ENCODE measurements at regions not wholly inside any gene's neighbourhood (a gene's known extent, or its start where the extent isn't known, plus 50 kb on each side); places are given as distances from the start of the nearest gene placed in this dataset.
A peak's percentile ranks its signal among the peaks of the same experiment; 100 is the strongest.

- H3K4me1 ChIP-seq (ENCODE audit: control insufficient read depth in 5 of 5, insufficient read depth in 5 of 5, low read length in 5 of 5): no peaks in the 10 kb centered on the region
- no peak overlapping the region for H3K9ac ChIP-seq (ENCODE audit: insufficient read depth in 1 of 2, low read length in 2 of 2)
- ATAC-seq (ENCODE audit: insufficient read depth, low FRiP score): no peak
- peak; percentile 15 to 49 (median 31) for DNase-seq
- no peak overlapping the region for H3K27ac ChIP-seq (ENCODE audit: low read depth in 1 of 2, low read length in 1 of 2)
- H3K27me3 ChIP-seq (ENCODE audit: control insufficient read depth in 3 of 3, insufficient read depth in 3 of 3, low read length in 2 of 3): no peaks in the 10 kb centered on the region
- no peaks in the 10 kb centered on the region for H3K36me3 ChIP-seq (ENCODE audit: control insufficient read depth in 4 of 4, insufficient read depth in 4 of 4, low read length in 4 of 4)
- peaks cover 0 to 1% (median 0%) of the 10 kb centered on the region in 4 donors for H3K9me3 ChIP-seq (ENCODE audit: control insufficient read depth in 4 of 4, insufficient read depth in 3 of 4, low read length in 3 of 4)
- TF ChIP-seq CTCF (IDR thresholded peaks at IDR 0.05; ENCODE audit: control extremely low read depth, extremely low read depth): no peak
- H3K4me3 ChIP-seq: no peak overlapping the region
- WGBS, 2 donors: 40 to 58% methylated on average over 4 of the region's 4 CpGs
These were observed 174.6 kb downstream of the PRR32 start for GRCh38 chrX:126994032-126994600.

DNA sequence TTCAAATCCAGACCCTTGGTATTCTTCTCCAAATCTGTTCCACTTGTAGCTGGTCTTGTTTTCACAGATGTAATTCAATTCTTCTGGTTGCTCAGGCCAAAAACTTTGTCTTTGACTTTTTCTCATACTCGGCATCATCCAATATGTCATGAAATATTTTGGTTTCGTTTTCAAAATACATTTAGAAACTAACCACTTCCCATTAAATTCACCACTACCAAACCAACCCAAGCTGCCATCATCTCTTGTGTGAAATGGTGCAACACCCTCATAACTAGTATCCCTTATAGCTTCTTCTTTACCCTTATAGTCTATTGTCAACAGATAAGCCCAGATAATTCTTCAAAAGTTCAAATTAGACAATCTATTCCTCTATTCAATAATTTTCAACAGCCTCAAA is 192.1 kb downstream of the PRR32 start:
- H3K27me3 ChIP-seq (ENCODE audit: control insufficient read depth in 3 of 3, insufficient read depth in 3 of 3, low read length in 2 of 3): no peaks in the 10 kb centered on the region
- DNase-seq (no peak), ATAC-seq (ENCODE audit: insufficient read depth, low FRiP score) (no peak)
- TF ChIP-seq CTCF (IDR thresholded peaks at IDR 0.05; ENCODE audit: control extremely low read depth, extremely low read depth): no peak
- H3K27ac ChIP-seq (ENCODE audit: low read depth in 1 of 2, low read length in 1 of 2): no peak overlapping the region
- H3K36me3 ChIP-seq (ENCODE audit: control insufficient read depth in 4 of 4, insufficient read depth in 4 of 4, low read length in 4 of 4): no peaks in the 10 kb centered on the region
- no peak overlapping the region for H3K4me3 ChIP-seq
- H3K9ac ChIP-seq (ENCODE audit: insufficient read depth in 1 of 2, low read length in 2 of 2): no peak overlapping the region
- 63 to 84% methylated on average over 2 of the region's 2 CpGs for WGBS, 2 donors
- no peaks in the 10 kb centered on the region for H3K4me1 ChIP-seq (ENCODE audit: control insufficient read depth in 5 of 5, insufficient read depth in 5 of 5, low read length in 5 of 5)
- no peaks in the 10 kb centered on the region for H3K9me3 ChIP-seq (ENCODE audit: control insufficient read depth in 4 of 4, insufficient read depth in 3 of 4, low read length in 3 of 4)

- no peaks in the 10 kb centered on the region for H3K36me3 ChIP-seq (ENCODE audit: control insufficient read depth in 4 of 4, insufficient read depth in 4 of 4, low read length in 4 of 4)
- no peaks in the 10 kb centered on the region for H3K9me3 ChIP-seq (ENCODE audit: control insufficient read depth in 4 of 4, insufficient read depth in 3 of 4, low read length in 3 of 4)
- H3K4me3 ChIP-seq: no peak overlapping the region
- no peaks in the 10 kb centered on the region for H3K27me3 ChIP-seq (ENCODE audit: control insufficient read depth in 3 of 3, insufficient read depth in 3 of 3, low read length in 2 of 3)
- H3K27ac ChIP-seq (ENCODE audit: low read depth in 1 of 2, low read length in 1 of 2): no peak overlapping the region
- ATAC-seq (ENCODE audit: insufficient read depth, low FRiP score) (no peak), DNase-seq (no peak)
- no peak for TF ChIP-seq CTCF (IDR thresholded peaks at IDR 0.05; ENCODE audit: control extremely low read depth, extremely low read depth)
- H3K4me1 ChIP-seq (ENCODE audit: control insufficient read depth in 5 of 5, insufficient read depth in 5 of 5, low read length in 5 of 5): no peaks in the 10 kb centered on the region
- WGBS, 2 donors: 76 to 80% methylated on average over 2 of the region's 2 CpGs
- H3K9ac ChIP-seq (ENCODE audit: insufficient read depth in 1 of 2, low read length in 2 of 2): no peak overlapping the region
These were observed 205.5 kb downstream of the PRR32 start for GRCh38 chrX:127025013-127025412.
